GM12878 (cell line): ENCODE measurements at regions not wholly inside any gene's neighbourhood (a gene's known extent, or its start where the extent isn't known, plus 50 kb on each side); places are given as distances from the start of the nearest gene placed in this dataset.

ENCODE experiments used
- BMI1 ChIP-seq: fragments of 450-650 bp; IDR thresholded peaks from 2 replicates; pipeline ENCODE4 v1.6.1; 2016; ENCODE audit warnings: mild to moderate bottlenecking, moderate library complexity, borderline replicate concordance
- FOS ChIP-seq: IDR thresholded peaks from 3 replicates; pipeline ENCODE4 v1.6.1; 2011; ENCODE audit warnings: borderline replicate concordance; ENCODE audit not compliant: insufficient read length; ENCODE audit errors: extremely low read depth
- HDAC2 ChIP-seq: fragments of 200-600 bp; sonication (generic); IDR thresholded peaks from 2 replicates; pipeline ENCODE4 v1.6.1; 2017
- NFYB ChIP-seq: IDR thresholded peaks from 2 replicates; pipeline ENCODE4 v1.6.1; 2011; ENCODE audit warnings: low read depth, mild to moderate bottlenecking, low read length, improper control_type of control experiment, moderate library complexity; ENCODE audit not compliant: insufficient read depth
- POLR2A ChIP-seq: IDR thresholded peaks from 2 replicates; pipeline ENCODE4 v1.6.1; 2011; ENCODE audit warnings: low read depth, mild to moderate bottlenecking, low read length
- YBX1 ChIP-seq: fragments of 450-650 bp; IDR thresholded peaks from 2 replicates; pipeline ENCODE4 v1.6.1; 2016; ENCODE audit warnings: antibody characterized with exemption
- TF ChIP-seq, protein P1 (sequence below): IDR thresholded peaks from 2 replicates; pipeline ENCODE4 v1.6.1; 2012; ENCODE audit warnings: mild to moderate bottlenecking, low read depth, low read length
- TF ChIP-seq, protein P2 (sequence below), 3 experiments: IDR thresholded peaks in 2 of 3; conservative IDR thresholded peaks in 1 of 3; 2 replicates each; pipeline ENCODE4 v1.5.1; 2011; ENCODE audit warnings: low read depth in 3 of 3, low read length in 3 of 3, mild to moderate bottlenecking in 3 of 3, control low read depth in 2 of 3, moderate library complexity in 2 of 3, inconsistent platforms in 1 of 3, mixed read lengths in 1 of 3; ENCODE audit not compliant: control insufficient read depth in 2 of 3, insufficient read depth in 1 of 3; ENCODE audit errors: extremely low read depth in 1 of 3
- TF ChIP-seq, protein P3 (sequence below): fragments of 450-650 bp; IDR thresholded peaks from 2 replicates; pipeline ENCODE4 v1.6.1; 2016; ENCODE audit warnings: mild to moderate bottlenecking
- TF ChIP-seq, protein P4 (sequence below): IDR thresholded peaks from 2 replicates; pipeline ENCODE4 v1.6.1; 2012; ENCODE audit warnings: low read depth, low read length, improper control_type of control experiment

DNA sequence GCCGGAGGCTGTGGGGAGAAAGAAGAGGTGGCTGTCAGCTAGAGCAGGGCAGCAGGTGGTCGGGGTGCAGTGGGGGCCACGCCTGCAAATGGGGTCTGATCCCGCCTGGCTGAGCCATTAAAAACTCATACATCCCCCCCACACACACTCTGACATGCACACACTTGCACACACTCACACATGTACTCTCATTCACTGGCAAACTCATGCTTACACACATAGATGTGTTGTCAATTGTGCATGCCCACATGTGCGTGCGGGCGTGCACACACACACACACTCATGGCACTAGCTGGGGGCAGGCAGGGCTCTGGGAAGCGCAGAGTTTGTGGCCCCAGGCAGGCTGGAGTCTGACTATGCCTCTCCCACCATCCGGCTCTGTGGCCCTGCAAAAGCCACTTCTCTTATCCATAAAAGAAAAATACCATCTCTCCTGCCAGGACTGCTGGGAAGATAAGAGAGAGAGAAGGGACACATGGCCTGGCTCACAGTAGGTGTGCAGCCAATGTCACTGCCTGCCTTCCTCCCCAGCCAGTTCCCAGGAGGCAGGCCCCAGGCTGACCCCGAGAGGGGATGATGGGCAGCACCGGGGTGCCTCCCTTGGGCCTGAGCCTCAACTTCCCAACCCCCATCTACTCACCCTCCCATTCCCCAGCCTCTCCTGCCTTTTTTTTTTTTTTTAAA is 163.5 kb upstream of the LINGO1 start:
- no peak for TF ChIP-seq HDAC2
- TF ChIP-seq, protein P1, sequence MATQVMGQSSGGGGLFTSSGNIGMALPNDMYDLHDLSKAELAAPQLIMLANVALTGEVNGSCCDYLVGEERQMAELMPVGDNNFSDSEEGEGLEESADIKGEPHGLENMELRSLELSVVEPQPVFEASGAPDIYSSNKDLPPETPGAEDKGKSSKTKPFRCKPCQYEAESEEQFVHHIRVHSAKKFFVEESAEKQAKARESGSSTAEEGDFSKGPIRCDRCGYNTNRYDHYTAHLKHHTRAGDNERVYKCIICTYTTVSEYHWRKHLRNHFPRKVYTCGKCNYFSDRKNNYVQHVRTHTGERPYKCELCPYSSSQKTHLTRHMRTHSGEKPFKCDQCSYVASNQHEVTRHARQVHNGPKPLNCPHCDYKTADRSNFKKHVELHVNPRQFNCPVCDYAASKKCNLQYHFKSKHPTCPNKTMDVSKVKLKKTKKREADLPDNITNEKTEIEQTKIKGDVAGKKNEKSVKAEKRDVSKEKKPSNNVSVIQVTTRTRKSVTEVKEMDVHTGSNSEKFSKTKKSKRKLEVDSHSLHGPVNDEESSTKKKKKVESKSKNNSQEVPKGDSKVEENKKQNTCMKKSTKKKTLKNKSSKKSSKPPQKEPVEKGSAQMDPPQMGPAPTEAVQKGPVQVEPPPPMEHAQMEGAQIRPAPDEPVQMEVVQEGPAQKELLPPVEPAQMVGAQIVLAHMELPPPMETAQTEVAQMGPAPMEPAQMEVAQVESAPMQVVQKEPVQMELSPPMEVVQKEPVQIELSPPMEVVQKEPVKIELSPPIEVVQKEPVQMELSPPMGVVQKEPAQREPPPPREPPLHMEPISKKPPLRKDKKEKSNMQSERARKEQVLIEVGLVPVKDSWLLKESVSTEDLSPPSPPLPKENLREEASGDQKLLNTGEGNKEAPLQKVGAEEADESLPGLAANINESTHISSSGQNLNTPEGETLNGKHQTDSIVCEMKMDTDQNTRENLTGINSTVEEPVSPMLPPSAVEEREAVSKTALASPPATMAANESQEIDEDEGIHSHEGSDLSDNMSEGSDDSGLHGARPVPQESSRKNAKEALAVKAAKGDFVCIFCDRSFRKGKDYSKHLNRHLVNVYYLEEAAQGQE = no peak
- TF ChIP-seq, protein P2, sequence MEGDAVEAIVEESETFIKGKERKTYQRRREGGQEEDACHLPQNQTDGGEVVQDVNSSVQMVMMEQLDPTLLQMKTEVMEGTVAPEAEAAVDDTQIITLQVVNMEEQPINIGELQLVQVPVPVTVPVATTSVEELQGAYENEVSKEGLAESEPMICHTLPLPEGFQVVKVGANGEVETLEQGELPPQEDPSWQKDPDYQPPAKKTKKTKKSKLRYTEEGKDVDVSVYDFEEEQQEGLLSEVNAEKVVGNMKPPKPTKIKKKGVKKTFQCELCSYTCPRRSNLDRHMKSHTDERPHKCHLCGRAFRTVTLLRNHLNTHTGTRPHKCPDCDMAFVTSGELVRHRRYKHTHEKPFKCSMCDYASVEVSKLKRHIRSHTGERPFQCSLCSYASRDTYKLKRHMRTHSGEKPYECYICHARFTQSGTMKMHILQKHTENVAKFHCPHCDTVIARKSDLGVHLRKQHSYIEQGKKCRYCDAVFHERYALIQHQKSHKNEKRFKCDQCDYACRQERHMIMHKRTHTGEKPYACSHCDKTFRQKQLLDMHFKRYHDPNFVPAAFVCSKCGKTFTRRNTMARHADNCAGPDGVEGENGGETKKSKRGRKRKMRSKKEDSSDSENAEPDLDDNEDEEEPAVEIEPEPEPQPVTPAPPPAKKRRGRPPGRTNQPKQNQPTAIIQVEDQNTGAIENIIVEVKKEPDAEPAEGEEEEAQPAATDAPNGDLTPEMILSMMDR (IDR thresholded peaks at IDR 0.05 in 2 of 3, conservative IDR thresholded peaks at IDR 0.05 in 1 of 3; ENCODE audit: control insufficient read depth in 2 of 3, extremely low read depth in 1 of 3, insufficient read depth in 1 of 3, low read depth in 3 of 3, low read length in 3 of 3) = no peak
- TF ChIP-seq POLR2A = no peak
- TF ChIP-seq BMI1 = no peak
- TF ChIP-seq, protein P3, sequence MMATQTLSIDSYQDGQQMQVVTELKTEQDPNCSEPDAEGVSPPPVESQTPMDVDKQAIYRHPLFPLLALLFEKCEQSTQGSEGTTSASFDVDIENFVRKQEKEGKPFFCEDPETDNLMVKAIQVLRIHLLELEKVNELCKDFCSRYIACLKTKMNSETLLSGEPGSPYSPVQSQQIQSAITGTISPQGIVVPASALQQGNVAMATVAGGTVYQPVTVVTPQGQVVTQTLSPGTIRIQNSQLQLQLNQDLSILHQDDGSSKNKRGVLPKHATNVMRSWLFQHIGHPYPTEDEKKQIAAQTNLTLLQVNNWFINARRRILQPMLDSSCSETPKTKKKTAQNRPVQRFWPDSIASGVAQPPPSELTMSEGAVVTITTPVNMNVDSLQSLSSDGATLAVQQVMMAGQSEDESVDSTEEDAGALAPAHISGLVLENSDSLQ = no peak
- TF ChIP-seq NFYB = no peak
- TF ChIP-seq, protein P4, sequence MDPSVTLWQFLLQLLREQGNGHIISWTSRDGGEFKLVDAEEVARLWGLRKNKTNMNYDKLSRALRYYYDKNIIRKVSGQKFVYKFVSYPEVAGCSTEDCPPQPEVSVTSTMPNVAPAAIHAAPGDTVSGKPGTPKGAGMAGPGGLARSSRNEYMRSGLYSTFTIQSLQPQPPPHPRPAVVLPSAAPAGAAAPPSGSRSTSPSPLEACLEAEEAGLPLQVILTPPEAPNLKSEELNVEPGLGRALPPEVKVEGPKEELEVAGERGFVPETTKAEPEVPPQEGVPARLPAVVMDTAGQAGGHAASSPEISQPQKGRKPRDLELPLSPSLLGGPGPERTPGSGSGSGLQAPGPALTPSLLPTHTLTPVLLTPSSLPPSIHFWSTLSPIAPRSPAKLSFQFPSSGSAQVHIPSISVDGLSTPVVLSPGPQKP = no peak
- no peak for TF ChIP-seq FOS
- TF ChIP-seq YBX1 = no peak
